C4-2B (cell line): ENCODE measurements at regions not wholly inside any gene's neighbourhood (a gene's known extent, or its start where the extent isn't known, plus 50 kb on each side); places are given as distances from the start of the nearest gene placed in this dataset.
"Not testable (repeated sequence)": the region's sequence is repeated elsewhere in the genome, so short reads cannot be mapped to it uniquely, and the experiment has no call there.

Experiments used
- CTCF ChIP-seq: fragments of 450-650 bp; conservative IDR thresholded peaks from 2 replicates; pipeline ENCODE4 v1.5.1; 2017; ENCODE audit warnings: mild to moderate bottlenecking
- ZFX ChIP-seq: fragments of 450-650 bp; IDR thresholded peaks from 2 replicates; pipeline ENCODE4 v1.6.1; 2017

DNA sequence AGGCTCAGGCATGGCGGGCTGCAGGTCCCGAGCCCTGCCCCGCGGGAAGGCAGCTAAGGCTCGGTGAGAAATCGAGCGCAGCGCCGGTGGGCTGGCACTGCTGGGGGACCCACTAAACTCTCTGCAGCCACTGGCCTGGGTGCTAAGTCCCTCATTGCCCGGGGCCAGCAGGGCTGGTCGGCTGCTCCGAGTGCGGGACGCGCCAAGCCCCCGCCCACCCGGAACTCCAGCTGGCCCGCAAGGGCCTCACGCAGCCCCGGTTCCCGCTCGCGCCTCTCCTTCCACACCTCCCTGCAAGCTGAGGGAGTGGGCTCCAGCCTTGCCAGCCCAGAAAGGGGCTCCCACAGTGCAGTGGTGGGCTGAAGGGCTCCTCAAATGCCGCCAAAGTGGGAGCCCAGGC is 321.4 kb upstream of the KCND2 start:
- not testable (repeated sequence) for TF ChIP-seq CTCF, ZFX
